Rectal smooth muscle tissue (tissue), 1 donor: ENCODE measurements at regions not wholly inside any gene's neighbourhood (a gene's known extent, or its start where the extent isn't known, plus 50 kb on each side); places are given as distances from the start of the nearest gene placed in this dataset.
"Not testable (repeated sequence)": the region's sequence is repeated elsewhere in the genome, so short reads cannot be mapped to it uniquely, and the experiment has no call there.

Experiments
- H3K27ac ChIP-seq: one replicate; pipeline ENCODE4 v1.7.0; 2013; ENCODE audit warnings: low read depth, low read length, inconsistent platforms
- H3K27me3 ChIP-seq: one replicate; pipeline ENCODE4 v1.7.0; 2013; ENCODE audit warnings: low read length; ENCODE audit not compliant: control insufficient read depth, insufficient read depth
- H3K36me3 ChIP-seq: one replicate; pipeline ENCODE4 v1.7.0; 2013; ENCODE audit warnings: low read length; ENCODE audit not compliant: control insufficient read depth, insufficient read depth
- H3K4me1 ChIP-seq: one replicate; pipeline ENCODE4 v1.7.0; 2013; ENCODE audit warnings: low read length; ENCODE audit not compliant: control insufficient read depth, insufficient read depth
- H3K4me3 ChIP-seq: one replicate; pipeline ENCODE4 v1.7.0; 2013; ENCODE audit warnings: low read length
- H3K9ac ChIP-seq: one replicate; pipeline ENCODE4 v1.7.0; 2013; ENCODE audit warnings: low read length

DNA sequence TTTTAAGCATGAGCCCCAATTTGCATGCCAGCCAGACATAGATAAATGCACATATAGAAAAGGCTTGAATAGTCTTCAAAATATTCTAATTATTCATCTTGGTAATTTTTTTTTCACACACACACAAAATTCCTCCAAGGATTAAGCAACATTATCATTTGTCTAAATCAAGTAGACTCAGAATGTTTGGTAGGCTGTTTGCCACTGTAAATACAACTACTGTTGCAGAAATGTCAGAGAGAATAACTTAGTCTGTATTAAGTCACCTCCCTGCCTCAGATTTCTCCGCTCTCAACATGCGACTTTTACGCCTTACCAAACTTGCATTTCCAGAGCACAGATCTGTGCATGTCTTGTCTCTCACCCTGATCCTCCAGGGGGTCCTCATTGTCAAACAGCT lies 265.6 kb upstream of the C9orf72 start:
- Histone ChIP-seq H3K27me3 (no peaks in the 10 kb centered on the region), H3K9ac (no peak overlapping the region), H3K4me1 (no peaks in the 10 kb centered on the region), H3K4me3 (no peak overlapping the region), H3K36me3 (no peaks in the 10 kb centered on the region), H3K27ac (no peak overlapping the region)

DNA sequence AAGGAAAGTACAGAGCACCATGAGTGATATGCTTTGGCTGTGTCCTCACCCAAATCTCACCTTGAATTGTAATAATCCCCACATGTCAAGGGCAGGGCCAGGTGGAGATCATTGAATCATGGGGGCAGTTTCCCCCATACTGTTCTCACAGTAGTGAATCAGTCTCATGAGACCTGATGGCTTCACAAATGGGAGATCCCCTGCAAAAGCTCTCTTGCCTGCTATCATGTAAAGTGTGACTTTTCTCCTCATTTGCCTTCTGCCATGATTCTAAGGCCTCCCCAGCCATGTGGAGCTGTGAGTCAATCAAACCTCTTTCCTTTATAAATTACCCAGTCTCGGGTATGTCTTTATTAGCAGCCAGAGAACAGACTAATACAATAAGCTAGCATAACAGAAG lies 266.5 kb upstream of the C9orf72 start:
- not testable (repeated sequence) for H3K36me3 ChIP-seq, H3K4me3 ChIP-seq, H3K9ac ChIP-seq, H3K27ac ChIP-seq, H3K4me1 ChIP-seq, H3K27me3 ChIP-seq

DNA sequence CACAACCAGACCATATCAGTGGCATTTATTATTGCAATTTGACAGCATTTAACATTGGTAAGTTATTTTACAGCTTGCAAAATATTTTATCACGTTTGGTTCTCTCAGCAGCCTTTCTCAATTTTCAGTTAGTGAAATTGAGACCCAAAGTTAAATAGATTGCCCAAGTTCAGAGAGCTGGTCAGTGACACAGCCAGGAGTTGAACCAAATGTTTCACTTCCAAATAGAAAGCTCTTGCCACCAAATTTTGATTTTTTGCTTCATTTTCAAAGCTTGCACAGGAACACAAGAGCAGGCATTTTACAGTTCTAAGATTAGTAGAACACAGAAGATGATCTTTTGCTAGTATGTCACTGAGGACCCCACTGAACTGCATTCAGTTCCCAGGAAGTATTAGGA lies 271.5 kb upstream of the C9orf72 start:
- H3K4me3 ChIP-seq, result no peak overlapping the region
- H3K36me3 ChIP-seq, result no peaks in the 10 kb centered on the region
- no peak overlapping the region for H3K9ac ChIP-seq
- H3K4me1 ChIP-seq, result no peaks in the 10 kb centered on the region
- no peaks in the 10 kb centered on the region for H3K27me3 ChIP-seq
- H3K27ac ChIP-seq, result no peak overlapping the region

DNA sequence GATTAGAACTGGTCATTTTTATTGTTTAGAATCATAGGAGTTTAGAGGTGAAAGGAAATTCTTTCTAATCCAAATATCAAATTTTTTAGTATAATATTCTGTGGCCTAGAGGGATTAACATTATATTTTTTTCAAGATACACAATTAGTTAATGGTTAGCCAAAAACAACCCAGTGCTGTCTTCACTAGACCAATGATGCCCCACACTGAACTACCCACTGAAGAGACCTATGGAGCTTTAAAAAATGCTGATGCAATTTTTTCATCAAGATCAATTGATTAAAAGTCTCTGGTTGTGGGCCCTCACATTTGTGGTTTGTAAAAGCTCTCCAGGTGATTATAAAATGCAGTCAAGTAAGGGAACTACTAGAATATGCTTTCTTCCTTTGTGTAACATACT lies 274.1 kb upstream of the C9orf72 start:
- H3K4me1 ChIP-seq, result no peaks in the 10 kb centered on the region
- no peak overlapping the region for H3K9ac ChIP-seq
- no peaks in the 10 kb centered on the region for H3K36me3 ChIP-seq
- H3K4me3 ChIP-seq, result no peak overlapping the region
- no peak overlapping the region for H3K27ac ChIP-seq
- H3K27me3 ChIP-seq, result no peaks in the 10 kb centered on the region

DNA sequence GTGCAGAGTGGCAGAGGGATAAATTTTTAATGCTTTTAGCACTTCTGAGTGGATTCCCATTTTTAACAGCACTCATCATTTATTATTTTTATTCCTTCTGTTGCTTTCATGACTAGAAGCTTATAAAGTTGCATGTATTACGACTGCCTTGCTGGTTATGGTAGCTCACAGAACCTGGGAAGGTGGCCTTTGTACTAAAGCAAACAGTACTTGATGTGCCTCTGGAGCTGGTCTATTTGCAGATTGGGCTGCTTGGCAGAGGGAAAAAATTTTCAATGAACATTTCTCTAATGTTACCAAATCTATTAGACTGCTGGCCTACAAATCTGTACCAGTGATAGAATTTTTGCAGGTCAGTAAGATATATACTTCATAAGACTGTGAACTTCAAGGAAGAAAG lies 274.5 kb upstream of the C9orf72 start:
- Histone ChIP-seq H3K27ac (no peak overlapping the region), H3K9ac (no peak overlapping the region), H3K4me1 (no peaks in the 10 kb centered on the region), H3K27me3 (no peaks in the 10 kb centered on the region), H3K36me3 (no peaks in the 10 kb centered on the region), H3K4me3 (no peak overlapping the region)

DNA sequence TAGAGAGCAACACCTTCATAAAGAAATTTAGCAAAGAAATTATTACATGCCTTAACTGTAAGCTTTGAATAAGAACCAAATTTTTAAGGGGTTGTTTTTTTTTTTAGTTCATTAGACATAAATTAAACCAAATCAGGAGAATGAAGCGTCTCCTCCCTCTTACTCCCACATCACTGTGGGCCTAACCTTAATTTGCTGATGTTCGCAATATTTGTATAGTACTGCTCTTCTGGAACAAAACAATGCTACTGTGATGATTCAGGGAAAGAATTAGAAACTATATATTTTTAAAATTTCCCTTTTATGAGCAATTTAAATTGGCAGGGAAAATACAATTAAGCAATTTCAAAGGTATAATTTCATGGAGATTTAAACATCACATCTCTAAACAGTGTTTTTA lies 275.0 kb upstream of the C9orf72 start:
- Histone ChIP-seq H3K4me1 (no peaks in the 10 kb centered on the region), H3K27me3 (no peaks in the 10 kb centered on the region), H3K27ac (no peak overlapping the region), H3K36me3 (no peaks in the 10 kb centered on the region), H3K4me3 (no peak overlapping the region), H3K9ac (no peak overlapping the region)

GRCh38 chr9:27851858-27852257 lies 278.6 kb upstream of the C9orf72 start:
- Histone ChIP-seq H3K9ac (no peak overlapping the region), H3K4me3 (no peak overlapping the region), H3K36me3 (no peaks in the 10 kb centered on the region), H3K27me3 (no peaks in the 10 kb centered on the region), H3K4me1 (no peaks in the 10 kb centered on the region), H3K27ac (no peak overlapping the region)

DNA sequence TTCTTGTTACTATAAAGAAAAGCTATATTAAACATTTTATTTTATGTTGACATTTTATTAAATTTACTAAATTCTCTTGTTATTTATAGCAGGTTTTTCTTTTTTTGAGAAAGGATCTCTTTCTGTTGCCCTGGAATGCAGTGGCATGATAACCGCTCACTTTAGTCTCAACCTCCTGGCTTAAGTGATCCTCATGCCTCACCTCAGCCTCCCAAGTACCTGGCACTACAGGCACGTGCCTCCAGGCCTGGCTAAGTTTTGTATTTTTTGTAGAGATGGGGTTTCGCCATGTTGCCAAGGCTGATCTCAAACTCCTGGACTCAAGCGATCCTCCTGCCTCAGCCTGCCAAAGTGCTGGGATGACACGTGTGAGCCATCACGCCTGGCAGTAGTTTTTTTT lies 280.2 kb upstream of the C9orf72 start:
- Histone ChIP-seq H3K27me3 (no peaks in the 10 kb centered on the region), H3K36me3 (no peaks in the 10 kb centered on the region), H3K4me1 (no peaks in the 10 kb centered on the region), H3K9ac (no peak overlapping the region), H3K27ac (no peak overlapping the region), H3K4me3 (no peak overlapping the region)

DNA sequence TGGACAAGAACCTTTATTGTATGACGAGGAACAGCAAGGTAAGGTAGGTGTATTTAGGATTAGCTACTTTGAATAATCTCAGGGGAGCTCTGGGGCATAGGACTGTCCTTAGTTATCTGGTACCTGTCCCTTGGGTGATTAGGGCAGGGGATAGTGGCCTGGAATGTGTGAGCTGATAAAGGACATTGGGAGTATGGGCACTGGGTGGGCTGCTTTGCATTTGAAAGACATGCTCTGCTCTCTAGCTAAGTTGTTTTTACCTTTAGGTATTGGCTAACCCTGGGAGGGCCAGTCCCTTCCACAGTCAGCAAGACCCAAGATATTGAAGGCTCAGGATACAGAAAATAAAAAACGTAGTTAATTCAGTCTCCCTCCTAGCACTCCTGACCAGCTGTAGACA lies 282.8 kb upstream of the C9orf72 start:
- Histone ChIP-seq H3K36me3 (no peaks in the 10 kb centered on the region), H3K9ac (no peak overlapping the region), H3K4me1 (no peaks in the 10 kb centered on the region), H3K27me3 (no peaks in the 10 kb centered on the region), H3K4me3 (no peak overlapping the region), H3K27ac (no peak overlapping the region)

DNA sequence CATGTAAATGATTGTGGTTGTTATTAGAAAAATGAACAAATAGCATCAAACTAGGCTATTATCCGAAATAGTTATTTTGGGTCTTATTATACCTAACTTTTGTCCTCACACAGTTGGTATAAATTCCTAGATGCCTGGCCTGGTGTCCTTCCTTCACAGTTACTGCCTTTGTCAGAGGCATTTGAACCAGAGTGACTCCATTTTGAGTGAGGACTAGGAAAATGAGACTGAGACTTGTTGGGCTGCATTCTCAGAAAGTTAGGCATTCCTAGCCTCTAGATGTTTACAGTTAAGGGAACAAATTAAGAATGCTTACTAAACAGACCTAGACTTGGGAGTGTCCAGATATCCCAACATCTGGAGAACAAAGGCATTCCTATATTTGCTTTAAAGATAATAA lies 283.5 kb upstream of the C9orf72 start:
- Histone ChIP-seq H3K36me3 (no peaks in the 10 kb centered on the region), H3K9ac (no peak overlapping the region), H3K27ac (no peak overlapping the region), H3K27me3 (no peaks in the 10 kb centered on the region), H3K4me3 (no peak overlapping the region), H3K4me1 (no peaks in the 10 kb centered on the region)

DNA sequence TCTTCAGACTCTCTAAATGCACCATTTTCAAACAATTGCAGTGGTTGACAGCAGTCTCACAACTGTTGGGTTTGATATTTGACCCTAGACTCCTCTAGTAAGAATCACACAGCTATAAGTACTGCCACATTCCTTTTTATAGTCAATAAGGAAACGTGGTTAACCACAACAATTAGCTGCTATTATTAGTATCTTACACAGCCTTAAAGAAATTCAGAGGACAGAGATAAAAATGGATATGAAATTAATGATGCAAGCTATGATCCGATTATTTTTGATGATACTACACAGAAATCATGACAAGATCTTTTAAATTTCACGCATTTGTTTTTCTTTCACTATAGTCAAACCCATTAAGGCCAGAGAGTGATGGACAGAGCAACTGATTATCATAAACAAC lies 288.6 kb upstream of the C9orf72 start:
- Histone ChIP-seq H3K4me3 (no peak overlapping the region), H3K9ac (no peak overlapping the region), H3K27ac (no peak overlapping the region), H3K36me3 (no peaks in the 10 kb centered on the region), H3K4me1 (no peaks in the 10 kb centered on the region), H3K27me3 (no peaks in the 10 kb centered on the region)

DNA sequence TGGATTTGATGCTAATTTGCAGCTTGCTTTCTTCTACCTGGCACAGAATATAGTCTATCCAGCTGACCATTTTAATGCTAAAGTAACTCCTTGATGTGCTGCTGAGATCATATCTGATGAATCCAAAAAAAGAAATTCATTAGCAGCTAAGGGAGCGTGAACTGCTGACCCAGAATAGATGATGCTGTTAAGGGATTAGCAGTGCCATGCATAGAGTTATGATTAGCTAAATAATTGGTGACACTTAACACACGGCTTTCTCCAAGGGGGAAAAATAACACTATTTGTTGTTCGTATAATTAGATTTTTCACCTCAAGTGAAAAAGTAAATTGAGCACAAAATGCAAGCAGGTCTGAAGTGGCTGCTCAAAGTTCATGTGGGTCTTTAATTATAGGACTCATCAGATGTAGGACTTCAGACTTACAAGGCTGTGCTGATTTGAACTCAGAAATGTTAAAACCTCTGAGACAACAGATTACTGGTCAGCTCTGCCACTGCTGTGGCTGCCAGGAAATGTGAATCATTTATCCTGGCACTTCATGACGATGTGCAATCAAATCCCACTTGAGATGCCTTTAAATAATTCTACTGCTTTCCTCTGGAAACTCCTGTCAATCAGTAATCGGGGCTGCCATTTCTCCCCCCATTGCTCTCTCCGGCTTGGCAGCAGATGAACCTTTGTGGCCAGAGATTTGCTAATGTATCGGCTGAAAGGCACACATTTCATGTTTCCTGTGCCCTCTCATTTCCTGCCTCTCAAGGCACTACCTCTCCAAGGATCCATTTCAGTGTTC lies 291.6 kb upstream of the C9orf72 start:
- Histone ChIP-seq H3K36me3 (no peaks in the 10 kb centered on the region), H3K4me1 (no peaks in the 10 kb centered on the region), H3K9ac (no peak overlapping the region), H3K27me3 (no peaks in the 10 kb centered on the region), H3K27ac (no peak overlapping the region), H3K4me3 (no peak overlapping the region)

- H3K4me3 ChIP-seq, result no peak overlapping the region
- no peaks in the 10 kb centered on the region for H3K27me3 ChIP-seq
- H3K9ac ChIP-seq, result no peak overlapping the region
- H3K27ac ChIP-seq, result no peak overlapping the region
- H3K36me3 ChIP-seq, result no peaks in the 10 kb centered on the region
- no peaks in the 10 kb centered on the region for H3K4me1 ChIP-seq
These were observed 293.5 kb upstream of the C9orf72 start for GRCh38 chr9:27866741-27867140.
